GM18861 (cell line): ENCODE measurements at regions not wholly inside any gene's neighbourhood (a gene's known extent, or its start where the extent isn't known, plus 50 kb on each side); places are given as distances from the start of the nearest gene placed in this dataset.
A peak's percentile ranks its signal among the peaks of the same experiment; 100 is the strongest.
"Not testable (repeated sequence)": the region's sequence is repeated elsewhere in the genome, so short reads cannot be mapped to it uniquely, and the experiment has no call there.

Experiments
- ATAC-seq: cut with Tn5 transposase; IDR thresholded peaks from one replicate; pipeline ENCODE4 v1.9.1; 2021; ENCODE audit not compliant: unreplicated experiment

GRCh38 chr21:41571938-41572510 lies 64.1 kb upstream of the TMPRSS2 start:
- ATAC-seq = no peak

DNA sequence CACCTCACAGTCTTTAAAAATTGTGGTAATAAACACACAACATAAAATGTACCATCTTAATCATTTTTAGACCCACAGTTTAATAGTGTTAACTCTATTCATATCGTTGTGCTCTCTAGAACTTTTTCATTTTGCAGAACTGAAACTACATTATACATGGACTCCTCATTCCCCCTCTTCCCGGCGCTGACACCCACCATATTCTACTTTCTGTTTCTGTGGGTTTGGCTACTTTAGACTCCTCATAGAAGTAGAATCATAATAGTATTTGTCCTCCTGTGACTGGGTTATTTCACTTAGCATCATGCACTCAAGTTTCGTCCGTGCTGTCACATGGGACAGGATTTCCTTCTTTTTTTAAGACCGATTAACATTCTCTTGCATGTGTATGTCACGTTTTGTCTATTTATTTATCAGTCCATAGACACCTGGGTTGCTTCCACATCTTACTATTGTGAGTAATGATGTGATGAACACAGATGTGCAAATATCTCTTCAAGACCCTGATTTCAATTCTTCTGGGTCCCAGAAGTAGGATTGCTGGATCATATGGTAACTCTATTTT lies 62.9 kb upstream of the TMPRSS2 start:
- ATAC-seq = peak; percentile 79

DNA sequence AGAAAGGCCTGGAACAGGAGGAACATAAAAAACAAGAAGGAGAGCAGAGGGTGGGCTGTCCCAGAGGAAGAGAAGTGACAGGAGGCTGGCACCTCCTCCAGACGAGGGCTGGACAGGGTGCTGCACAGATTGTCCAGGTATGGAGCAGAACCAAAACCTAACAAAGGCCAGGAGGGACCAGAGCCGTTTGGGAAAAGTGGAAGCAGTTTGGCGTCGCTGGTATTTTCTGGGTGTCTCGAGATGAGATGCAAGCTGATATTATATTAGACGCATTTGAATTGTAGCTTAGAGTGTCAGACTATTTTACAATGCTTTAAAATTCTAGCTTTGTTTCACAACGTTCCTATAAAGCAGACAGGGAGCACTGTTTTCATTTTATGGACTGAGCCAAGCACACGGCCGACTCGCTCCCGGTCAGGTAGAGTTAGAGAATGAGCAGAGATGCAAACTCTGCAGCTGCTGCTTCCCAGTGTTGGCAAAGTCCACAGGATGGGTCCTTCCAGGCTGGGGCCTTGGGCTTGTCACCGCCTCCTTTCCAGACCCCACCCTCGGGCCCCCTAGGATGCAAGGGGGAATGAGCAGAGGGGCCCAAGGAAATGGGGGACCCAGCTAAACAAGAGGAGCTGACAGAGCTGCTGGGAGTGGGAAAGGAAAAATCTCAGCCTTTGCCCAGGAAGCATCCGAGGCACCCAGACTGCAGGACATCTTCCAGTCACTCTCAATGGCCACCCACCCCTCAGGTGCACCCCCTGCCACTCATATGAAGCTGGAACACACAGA lies 60.8 kb upstream of the TMPRSS2 start:
- ATAC-seq = no peak

DNA sequence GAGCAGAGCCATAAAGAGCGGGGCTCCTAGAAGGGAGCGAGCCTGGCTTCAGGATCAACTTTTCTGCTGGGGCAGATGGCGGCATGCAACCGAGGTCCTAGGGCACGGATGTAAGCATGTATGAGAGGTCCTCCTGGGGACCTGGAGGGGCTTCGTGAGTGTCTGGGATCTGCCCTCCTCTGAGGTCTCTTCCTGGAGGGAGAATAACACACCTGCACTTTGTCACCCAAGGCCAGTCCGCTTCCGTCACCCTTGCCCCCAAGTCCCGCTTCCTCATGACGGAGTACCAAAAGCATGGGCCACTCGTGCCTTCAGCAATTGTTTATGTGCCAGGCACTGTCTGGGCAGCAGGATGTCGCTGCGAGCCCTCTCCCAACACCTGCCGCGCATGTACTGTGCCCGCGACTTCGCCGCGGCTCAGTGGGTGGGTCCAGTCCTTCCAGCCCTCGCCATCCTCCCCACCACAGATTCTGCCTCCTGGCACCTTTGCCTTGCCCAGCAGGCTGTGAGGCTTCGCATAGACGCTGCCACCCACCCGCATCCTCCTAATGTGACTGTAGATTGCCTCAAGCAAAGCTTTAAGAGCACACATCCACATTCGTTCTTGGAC lies 60.0 kb upstream of the TMPRSS2 start:
- ATAC-seq = no peak

DNA sequence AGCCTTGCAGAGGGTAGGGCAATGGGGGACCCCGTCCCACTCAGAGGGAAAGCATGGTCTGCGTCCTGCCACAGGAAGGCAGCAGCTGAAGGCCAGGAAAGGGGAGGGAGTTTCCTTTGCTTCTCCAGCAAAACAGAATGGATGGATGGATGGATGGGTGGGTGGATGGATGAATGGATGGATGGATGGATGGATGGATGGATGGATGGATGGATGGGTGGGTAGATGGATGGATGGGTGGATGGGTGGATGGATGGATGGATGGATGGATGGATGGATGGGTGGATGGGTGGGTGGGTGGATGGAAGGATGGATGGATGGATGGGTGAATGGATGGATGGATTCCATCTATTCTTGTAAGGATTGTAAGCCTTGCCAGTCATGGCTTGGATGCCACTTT lies 59.3 kb upstream of the TMPRSS2 start:
- not testable (repeated sequence) for ATAC-seq

- ATAC-seq = no peak
Measured at GRCh38 chr21:41566500-41567014, 58.6 kb upstream of the TMPRSS2 start.

DNA sequence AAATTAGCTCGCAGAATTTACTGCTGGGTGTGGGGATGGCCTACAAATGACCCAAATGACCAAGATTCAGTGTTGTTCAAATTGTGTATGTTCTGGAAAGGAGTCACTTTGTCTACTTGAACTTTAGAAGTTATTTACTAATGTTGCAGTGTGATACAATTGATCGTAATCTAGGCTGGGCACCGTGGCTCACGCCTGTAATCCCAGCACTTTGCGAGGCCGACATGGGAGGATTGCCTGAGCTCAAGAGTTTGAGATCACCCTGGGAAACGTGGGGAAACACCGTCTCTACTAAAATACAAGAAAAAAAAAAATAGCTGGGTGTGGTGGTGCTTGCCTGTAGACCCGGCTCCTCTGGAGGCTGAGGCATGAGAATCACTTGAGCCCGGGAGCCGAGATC lies 57.6 kb upstream of the TMPRSS2 start:
- no peak for ATAC-seq

DNA sequence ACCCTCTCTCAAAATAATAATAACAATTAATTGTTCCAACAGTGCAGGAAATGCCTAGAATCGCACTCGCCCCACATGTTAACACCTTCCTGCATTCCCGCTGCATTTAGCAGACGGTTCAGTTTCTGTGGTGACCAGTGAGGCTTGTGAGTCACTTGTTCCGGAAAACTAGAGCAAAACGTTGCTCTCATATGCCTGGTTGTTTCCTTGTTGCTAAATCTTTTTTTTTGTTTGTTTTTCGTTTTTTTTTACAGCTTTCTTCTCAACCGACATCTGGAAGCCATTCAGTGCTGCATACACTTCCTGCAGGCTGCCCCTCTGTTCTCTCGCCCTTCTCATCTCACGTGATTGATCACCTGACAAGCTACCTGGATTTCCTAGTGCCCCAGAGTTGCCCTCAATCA lies 56.9 kb upstream of the TMPRSS2 start:
- no peak for ATAC-seq

- ATAC-seq = no peak
Measured at GRCh38 chr21:41562101-41563000, 54.4 kb upstream of the TMPRSS2 start.

DNA sequence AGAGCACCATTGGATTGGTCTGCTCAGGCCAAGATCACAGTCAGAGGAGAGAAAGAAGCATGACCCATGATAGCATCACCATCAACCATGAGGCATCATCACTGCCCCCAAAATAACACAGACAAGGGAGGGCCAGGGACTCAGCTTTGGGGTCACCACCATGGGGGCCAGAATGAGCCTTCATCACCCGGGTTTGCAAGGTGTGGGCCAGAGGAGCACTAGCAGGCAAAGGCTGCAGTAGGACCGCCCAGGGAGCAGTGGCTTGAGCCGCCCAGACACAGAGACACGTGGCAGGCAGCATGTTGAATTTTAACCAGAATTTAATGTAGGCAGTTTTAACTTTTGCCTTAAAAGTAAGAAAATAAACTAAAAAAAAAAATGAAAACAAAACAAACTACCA lies 53.7 kb upstream of the TMPRSS2 start:
- ATAC-seq = no peak

DNA sequence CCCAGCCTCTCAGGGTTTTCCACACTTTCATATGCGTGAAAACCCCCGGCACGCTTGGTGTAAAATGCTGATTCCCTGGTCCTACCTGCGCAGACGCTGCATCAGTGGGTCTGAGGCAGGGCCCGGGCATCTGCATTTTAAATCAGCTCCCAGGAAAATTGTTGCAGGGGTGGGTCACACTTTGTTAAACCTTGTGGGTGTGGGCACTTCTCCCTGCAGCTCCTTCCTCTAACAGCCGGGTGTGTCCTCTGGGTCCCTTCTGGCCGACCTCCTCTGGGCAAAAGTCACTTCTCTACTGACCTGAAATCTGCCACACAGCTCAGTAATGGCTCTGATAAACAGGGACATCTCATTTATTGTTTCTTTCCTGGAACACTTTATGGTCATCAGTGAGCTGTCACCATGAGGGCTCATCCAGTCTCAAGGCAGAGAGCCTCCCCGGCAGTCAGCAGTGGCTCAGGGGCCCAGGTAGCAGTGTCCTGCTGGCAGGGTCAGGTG lies 52.8 kb upstream of the TMPRSS2 start:
- ATAC-seq = no peak

DNA sequence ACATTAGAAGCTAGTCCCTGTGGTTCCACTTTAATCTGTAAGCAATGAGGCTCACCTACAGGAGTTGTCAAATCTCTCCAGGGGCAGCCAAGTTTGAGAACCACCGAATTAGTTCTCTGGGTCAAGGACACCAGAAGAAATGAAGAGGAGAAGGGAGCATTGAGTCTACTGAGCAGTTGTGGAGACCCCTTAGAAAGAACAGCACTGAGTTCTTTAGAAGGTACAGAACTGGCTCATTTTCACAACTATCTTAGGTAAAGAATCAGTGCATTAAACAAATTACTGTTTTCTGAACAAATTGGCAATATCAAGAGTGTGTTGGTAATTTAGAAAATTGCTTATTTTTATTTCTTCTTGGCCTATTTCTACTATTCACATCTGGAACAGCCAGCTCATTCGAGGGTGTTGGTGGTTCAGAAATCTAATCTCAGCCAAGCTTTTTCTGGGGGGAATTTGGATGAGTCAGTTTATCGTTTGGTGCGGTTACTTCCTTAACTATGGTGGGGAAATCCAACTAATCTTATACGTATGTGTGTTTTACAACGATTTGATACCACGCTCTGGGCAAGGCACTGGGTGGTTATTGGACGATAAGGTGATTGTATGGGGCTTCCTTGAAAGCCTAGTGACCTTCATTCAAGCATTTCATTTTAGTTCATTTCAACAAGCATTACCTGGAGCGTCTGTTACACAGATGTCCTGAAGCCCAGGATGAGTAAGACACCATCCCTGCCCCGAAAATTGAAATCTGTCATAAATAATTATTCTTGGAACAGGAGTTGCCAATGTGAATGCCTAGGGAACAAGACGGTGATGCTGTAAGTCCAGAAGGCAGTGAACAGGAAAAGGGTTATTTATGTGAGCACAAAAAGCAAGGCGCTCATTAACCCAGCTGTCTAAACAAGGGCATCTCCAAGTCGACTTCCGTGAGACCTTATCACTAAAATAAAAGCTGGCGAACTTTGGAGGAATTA lies 52.0 kb upstream of the TMPRSS2 start:
- ATAC-seq = no peak

DNA sequence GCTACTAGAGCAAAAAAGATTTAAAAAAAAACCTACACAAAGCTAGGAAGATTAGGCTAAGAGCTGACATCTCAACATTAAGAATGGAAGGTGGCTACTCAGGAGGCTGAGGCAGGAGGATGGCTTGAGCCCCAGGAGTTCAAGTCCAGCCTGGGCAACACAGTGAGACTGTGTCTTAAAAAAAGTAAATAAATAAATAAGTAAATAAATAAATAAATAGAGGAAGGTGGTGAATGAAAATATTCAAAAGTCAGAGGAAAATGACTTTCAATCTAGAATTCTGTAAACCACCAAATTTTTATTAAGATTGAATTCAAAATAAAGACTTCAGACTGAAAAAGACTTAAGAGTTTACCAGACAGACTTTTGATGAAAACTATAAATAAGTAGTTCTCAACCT lies 50.9 kb upstream of the TMPRSS2 start:
- ATAC-seq = no peak

GRCh38 chr21:41557884-41558283 lies 49.9 kb upstream of the TMPRSS2 start:
- ATAC-seq = no peak
